Gastroesophageal sphincter (tissue), 4 donors: ENCODE measurements at regions not wholly inside any gene's neighbourhood (a gene's known extent, or its start where the extent isn't known, plus 50 kb on each side); places are given as distances from the start of the nearest gene placed in this dataset.

Experiments
- ATAC-seq: fragments of 150-250 bp; one replicate; pipeline ENCODE4 v1.9.1; 2016; ENCODE audit warnings: mild to moderate bottlenecking, moderate library complexity
- H3K27ac ChIP-seq, 4 donors: fragments of 200-600 bp; sonication (generic) in 3 of 4; 1 replicate in 3 of 4; 2 replicates in 1 of 4; pipeline ENCODE4 v1.5.1; 2016 to 2019
- H3K27me3 ChIP-seq: fragments of 200-600 bp; sonication (generic); one replicate; pipeline ENCODE4 v1.5.1; 2019
- H3K36me3 ChIP-seq, 2 donors: fragments of 200-600 bp; sonication (generic); one replicate each; pipeline ENCODE4 v1.5.1; 2019; ENCODE audit warnings: control low read depth in 1 of 2
- H3K4me1 ChIP-seq, 3 donors: fragments of 200-600 bp; sonication (generic); 1 replicate in 2 of 3; 2 replicates in 1 of 3; pipeline ENCODE4 v1.5.1; 2016 to 2019; ENCODE audit warnings: control low read depth in 2 of 3
- H3K4me3 ChIP-seq, 2 donors: fragments of 200-600 bp; sonication (generic); one replicate each; pipeline ENCODE4 v1.5.1; 2019; ENCODE audit warnings: mild to moderate bottlenecking in 1 of 2, moderate library complexity in 1 of 2
- H3K9me3 ChIP-seq, 3 donors: fragments of 200-600 bp; sonication (generic); one replicate each; pipeline ENCODE4 v1.5.1; 2017 to 2019; ENCODE audit warnings: control low read depth in 2 of 3
- EP300 ChIP-seq: sonication (generic); formaldehyde crosslinking; IDR thresholded peaks from one replicate; pipeline ENCODE4 v1.6.1; 2017; ENCODE audit warnings: antibody characterized with exemption, mild to moderate bottlenecking
- POLR2A ChIP-seq, 2 donors: fragments of 450-650 bp; IDR thresholded peaks; one replicate each; pipeline ENCODE4 v1.6.1; 2017; ENCODE audit warnings: antibody characterized with exemption in 2 of 2, mild to moderate bottlenecking in 2 of 2, moderate library complexity in 1 of 2
- POLR2AphosphoS5 ChIP-seq: sonication (generic); formaldehyde crosslinking; IDR thresholded peaks from one replicate; pipeline ENCODE4 v1.6.1; 2017; ENCODE audit warnings: antibody characterized with exemption
- WGBS, 2 donors: methylation state at CpG; one replicate each; pipeline ENCODE4 v1.1.5; 2018; ENCODE audit warnings: low coverage in 1 of 2; 5-methylcytosine and 5-hydroxymethylcytosine counted together
- TF ChIP-seq, protein P1 (sequence below), 4 experiments: fragments of 200-600 bp in 2 of 4; fragments of 450-650 bp in 2 of 4; sonication (generic) in 1 of 4; IDR thresholded peaks; one replicate each; pipeline ENCODE4 v1.5.1; 2017 to 2019; ENCODE audit warnings: antibody characterized with exemption in 4 of 4, mild to moderate bottlenecking in 2 of 4, moderate library complexity in 2 of 4

DNA sequence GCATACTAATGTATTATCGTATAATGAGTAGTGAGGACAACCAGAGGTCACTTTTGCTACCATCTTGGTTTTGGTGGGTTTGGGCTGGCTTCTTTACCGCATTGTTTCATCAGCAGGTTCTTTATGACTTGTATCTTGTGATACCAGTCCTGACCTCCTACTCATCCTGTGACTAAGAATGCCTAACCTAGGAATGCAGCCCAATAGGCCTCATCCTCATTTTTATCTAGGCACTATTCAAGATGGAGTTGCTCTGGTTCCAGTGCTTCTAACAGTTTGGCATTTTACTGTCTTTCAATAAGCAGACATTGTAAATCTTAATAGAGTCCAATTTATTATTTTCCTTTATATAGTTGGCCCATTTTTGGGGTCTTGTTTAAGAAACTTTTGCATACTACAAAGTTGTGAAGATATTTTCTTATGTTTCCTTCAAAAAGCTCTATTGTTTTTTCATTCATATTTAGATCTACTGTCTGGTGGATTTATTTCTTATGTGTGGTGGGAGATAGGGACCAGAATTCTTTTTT is 60.8 kb upstream of the RNU6-1 start:
- H3K4me1 ChIP-seq, result peaks cover 0 to 7% (median 0%) of the 10 kb centered on the region in 3 donors
- H3K36me3 ChIP-seq, result no peaks in the 10 kb centered on the region
- no peak overlapping the region for H3K4me3 ChIP-seq
- H3K9me3 ChIP-seq, result no peaks in the 10 kb centered on the region
- ATAC-seq, result no peak
- H3K27ac ChIP-seq, result no peak overlapping the region
- TF ChIP-seq, protein P1, sequence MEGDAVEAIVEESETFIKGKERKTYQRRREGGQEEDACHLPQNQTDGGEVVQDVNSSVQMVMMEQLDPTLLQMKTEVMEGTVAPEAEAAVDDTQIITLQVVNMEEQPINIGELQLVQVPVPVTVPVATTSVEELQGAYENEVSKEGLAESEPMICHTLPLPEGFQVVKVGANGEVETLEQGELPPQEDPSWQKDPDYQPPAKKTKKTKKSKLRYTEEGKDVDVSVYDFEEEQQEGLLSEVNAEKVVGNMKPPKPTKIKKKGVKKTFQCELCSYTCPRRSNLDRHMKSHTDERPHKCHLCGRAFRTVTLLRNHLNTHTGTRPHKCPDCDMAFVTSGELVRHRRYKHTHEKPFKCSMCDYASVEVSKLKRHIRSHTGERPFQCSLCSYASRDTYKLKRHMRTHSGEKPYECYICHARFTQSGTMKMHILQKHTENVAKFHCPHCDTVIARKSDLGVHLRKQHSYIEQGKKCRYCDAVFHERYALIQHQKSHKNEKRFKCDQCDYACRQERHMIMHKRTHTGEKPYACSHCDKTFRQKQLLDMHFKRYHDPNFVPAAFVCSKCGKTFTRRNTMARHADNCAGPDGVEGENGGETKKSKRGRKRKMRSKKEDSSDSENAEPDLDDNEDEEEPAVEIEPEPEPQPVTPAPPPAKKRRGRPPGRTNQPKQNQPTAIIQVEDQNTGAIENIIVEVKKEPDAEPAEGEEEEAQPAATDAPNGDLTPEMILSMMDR (IDR thresholded peaks at IDR 0.05), result no peak
- TF ChIP-seq EP300 (no peak), POLR2A (IDR thresholded peaks at IDR 0.05) (no peak), POLR2AphosphoS5 (no peak)
- WGBS, 2 donors, result 100% methylated on average over 2 of the region's 2 CpGs
- no peaks in the 10 kb centered on the region for H3K27me3 ChIP-seq

DNA sequence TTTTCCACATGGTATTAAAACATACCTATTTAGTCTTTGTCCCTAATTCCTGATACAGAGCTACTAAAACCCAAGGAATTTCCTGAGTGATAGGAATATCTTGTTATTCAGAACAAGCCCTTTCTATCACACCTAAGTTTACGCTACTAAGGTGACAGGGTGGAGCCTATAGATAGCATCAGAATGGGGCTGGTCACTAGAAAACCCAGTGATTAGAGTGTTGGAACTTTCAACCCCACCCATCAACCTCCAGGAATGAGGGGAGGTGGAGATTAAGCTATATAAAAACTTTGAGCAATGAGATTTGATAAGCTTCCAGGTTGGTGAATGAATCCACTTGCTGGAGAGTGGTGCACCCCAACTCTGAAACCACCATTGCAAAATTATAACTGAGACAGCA is 62.1 kb upstream of the RNU6-1 start:
- no peaks in the 10 kb centered on the region for H3K36me3 ChIP-seq
- H3K4me3 ChIP-seq, result no peak overlapping the region
- no peak for ATAC-seq
- peaks cover 0 to 7% (median 0%) of the 10 kb centered on the region in 3 donors for H3K4me1 ChIP-seq
- no peak overlapping the region for H3K27ac ChIP-seq
- TF ChIP-seq, protein P1 (IDR thresholded peaks at IDR 0.05), result no peak
- TF ChIP-seq EP300, result no peak
- no peak for TF ChIP-seq POLR2A (IDR thresholded peaks at IDR 0.05)
- TF ChIP-seq POLR2AphosphoS5, result no peak
- 92 to 100% methylated on average over 1 of the region's 1 CpG for WGBS, 2 donors
- H3K9me3 ChIP-seq, result no peaks in the 10 kb centered on the region
- no peaks in the 10 kb centered on the region for H3K27me3 ChIP-seq

DNA sequence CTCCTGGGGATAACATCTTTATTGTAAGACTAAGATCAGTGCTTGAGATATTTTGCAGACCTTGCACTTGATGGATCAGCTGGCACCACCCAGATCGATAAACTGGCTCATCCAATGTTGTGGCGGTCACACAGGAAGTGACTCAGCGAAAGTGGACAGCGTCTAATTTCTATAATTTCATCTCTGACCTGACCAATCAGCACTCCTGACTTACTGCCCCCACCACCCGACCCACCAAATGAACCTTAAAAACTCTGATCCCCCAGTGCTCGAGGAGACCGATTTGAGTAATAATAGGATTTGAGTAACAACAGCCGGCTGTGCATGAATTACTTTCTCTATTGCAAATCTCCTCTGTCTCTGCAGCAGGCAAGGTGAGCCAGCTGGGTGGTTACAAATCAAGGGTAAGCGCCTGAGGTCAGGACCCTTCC is 62.7 kb upstream of the RNU6-1 start:
- Histone ChIP-seq H3K4me1 (peaks cover 0 to 4% (median 0%) of the 10 kb centered on the region in 3 donors), H3K36me3 (no peaks in the 10 kb centered on the region), H3K9me3 (no peaks in the 10 kb centered on the region), H3K4me3 (no peak overlapping the region), H3K27ac (no peak overlapping the region), H3K27me3 (no peaks in the 10 kb centered on the region)
- 89 to 96% methylated on average over 4 to 6 of the region's 9 CpGs for WGBS, 2 donors
- no peak for TF ChIP-seq EP300
- no peak for TF ChIP-seq POLR2AphosphoS5
- TF ChIP-seq, protein P1 (IDR thresholded peaks at IDR 0.05), result no peak
- TF ChIP-seq POLR2A (IDR thresholded peaks at IDR 0.05), result no peak
- no peak for ATAC-seq

DNA sequence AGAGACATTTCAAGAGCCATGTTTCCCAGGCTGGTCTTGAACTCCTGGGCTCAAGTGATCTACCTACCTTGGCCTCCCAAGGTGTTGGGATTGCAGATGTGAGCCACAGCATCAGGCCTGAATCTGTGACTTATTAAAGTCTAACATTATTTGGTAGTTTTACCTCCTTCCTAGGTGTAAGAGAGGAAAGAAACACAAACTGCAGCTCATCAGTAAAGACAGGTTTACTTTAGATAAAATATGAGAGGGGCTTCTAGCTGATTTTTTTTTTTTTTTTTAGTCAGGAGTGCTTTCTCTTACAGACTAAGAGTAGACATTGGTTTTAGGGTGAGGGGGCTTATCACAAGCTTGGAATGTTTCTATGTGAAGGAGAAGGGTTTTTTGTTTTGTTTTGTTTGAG is 63.9 kb upstream of the RNU6-1 start:
- Histone ChIP-seq H3K27me3 (no peaks in the 10 kb centered on the region), H3K36me3 (no peaks in the 10 kb centered on the region), H3K4me1 (no peaks in the 10 kb centered on the region), H3K4me3 (no peak overlapping the region), H3K27ac (no peak overlapping the region), H3K9me3 (no peaks in the 10 kb centered on the region)
- TF ChIP-seq EP300, result no peak
- TF ChIP-seq POLR2A (IDR thresholded peaks at IDR 0.05), result no peak
- no peak for TF ChIP-seq POLR2AphosphoS5
- TF ChIP-seq, protein P1 (IDR thresholded peaks at IDR 0.05), result no peak
- ATAC-seq, result no peak

DNA sequence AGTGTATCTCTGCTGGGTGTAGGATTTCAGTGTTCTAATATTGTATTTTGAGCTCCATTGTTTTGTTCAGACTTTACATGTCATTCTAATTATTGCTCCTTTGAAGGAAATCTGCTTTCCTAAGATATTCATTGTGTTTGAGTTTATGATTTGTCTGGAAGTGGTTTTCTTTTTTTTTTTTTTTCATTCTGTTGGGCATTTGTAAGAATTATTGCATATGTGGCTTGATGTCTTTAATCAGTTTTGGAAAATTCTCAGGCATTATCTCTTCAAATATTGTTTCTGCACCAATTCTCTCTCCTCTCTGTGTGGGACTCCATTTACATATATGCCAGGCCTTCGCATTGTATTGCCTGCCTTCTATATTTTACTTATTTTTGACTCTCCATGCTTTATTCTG is 65.8 kb upstream of the RNU6-1 start:
- H3K9me3 ChIP-seq, result peaks cover 0 to 7% (median 0%) of the 10 kb centered on the region in 3 donors
- H3K27ac ChIP-seq, result no peak overlapping the region
- no peak for ATAC-seq
- TF ChIP-seq EP300 (no peak), POLR2AphosphoS5 (no peak), POLR2A (IDR thresholded peaks at IDR 0.05) (no peak)
- TF ChIP-seq, protein P1 (IDR thresholded peaks at IDR 0.05), result no peak
- no peaks in the 10 kb centered on the region for H3K36me3 ChIP-seq
- no peaks in the 10 kb centered on the region for H3K4me1 ChIP-seq
- H3K27me3 ChIP-seq, result no peaks in the 10 kb centered on the region
- H3K4me3 ChIP-seq, result no peak overlapping the region
- 100% methylated on average over 1 of the region's 1 CpG for WGBS, 2 donors
